Progenitor cell of endocrine pancreas (in vitro differentiated cells): ENCODE measurements at regions not wholly inside any gene's neighbourhood (a gene's known extent, or its start where the extent isn't known, plus 50 kb on each side); places are given as distances from the start of the nearest gene placed in this dataset.
"Not testable (repeated sequence)": the region's sequence is repeated elsewhere in the genome, so short reads cannot be mapped to it uniquely, and the experiment has no call there.

Source experiments
- DNase-seq: peaks from one replicate; pipeline ENCODE4 v3.0.0; 2021; ENCODE audit warnings: low spot score; ENCODE audit not compliant: unreplicated experiment
- H3K27ac Mint-ChIP-seq: 2 replicates; pipeline ENCODE4 v1.8.0; 2021; ENCODE audit warnings: mild to moderate bottlenecking, moderate library complexity, mixed read lengths
- H3K27me3 Mint-ChIP-seq: 2 replicates; pipeline ENCODE4 v1.8.0; 2021; ENCODE audit warnings: mixed read lengths
- H3K36me3 Mint-ChIP-seq: 2 replicates; pipeline ENCODE4 v1.8.0; 2022; ENCODE audit warnings: mixed read lengths; ENCODE audit not compliant: insufficient read depth
- H3K4me1 Mint-ChIP-seq: 2 replicates; pipeline ENCODE4 v1.8.0; 2021; ENCODE audit warnings: low read depth, mixed read lengths
- H3K4me3 Mint-ChIP-seq: 2 replicates; pipeline ENCODE4 v1.8.0; 2021; ENCODE audit warnings: low read depth, mild to moderate bottlenecking, moderate library complexity, mixed read lengths
- H3K9me3 Mint-ChIP-seq: 2 replicates; pipeline ENCODE4 v1.8.0; 2021; ENCODE audit warnings: low read depth, mixed read lengths
- CTCF ChIP-seq: fragments of 200-600 bp; sonication (generic); IDR thresholded peaks from one replicate; pipeline ENCODE4 v1.5.0; 2021; ENCODE audit warnings: antibody characterized with exemption, mild to moderate bottlenecking; ENCODE audit not compliant: unreplicated experiment

- Mint-ChIP-seq H3K27me3 (peaks cover 2% of the 10 kb centered on the region), H3K9me3 (peaks cover 4% of the 10 kb centered on the region), H3K36me3 (no peaks in the 10 kb centered on the region), H3K4me3 (no peak overlapping the region), H3K4me1 (no peaks in the 10 kb centered on the region), H3K27ac (no peak overlapping the region)
- TF ChIP-seq CTCF = no peak
- no peak for DNase-seq
These were observed 79.8 kb upstream of the SEL1L start for GRCh38 chr14:81613341-81614045.

- not testable (repeated sequence) for DNase-seq, H3K4me1 Mint-ChIP-seq, H3K27ac Mint-ChIP-seq, H3K27me3 Mint-ChIP-seq, H3K9me3 Mint-ChIP-seq, H3K4me3 Mint-ChIP-seq, H3K36me3 Mint-ChIP-seq
These were observed 80.6 kb upstream of the SEL1L start for GRCh38 chr14:81614302-81614701.

- no peak overlapping the region for H3K4me3 Mint-ChIP-seq
- H3K36me3 Mint-ChIP-seq = no peaks in the 10 kb centered on the region
- H3K9me3 Mint-ChIP-seq = peaks cover under 1% of the 10 kb centered on the region
- DNase-seq = no peak
- no peaks in the 10 kb centered on the region for H3K27me3 Mint-ChIP-seq
- H3K4me1 Mint-ChIP-seq = peaks cover 3% of the 10 kb centered on the region
- H3K27ac Mint-ChIP-seq = no peak overlapping the region
- no peak for TF ChIP-seq CTCF
These were observed 85.0 kb upstream of the SEL1L start for GRCh38 chr14:81618695-81619094.

- H3K36me3 Mint-ChIP-seq = no peaks in the 10 kb centered on the region
- no peak for DNase-seq
- H3K9me3 Mint-ChIP-seq = no peaks in the 10 kb centered on the region
- peaks cover 3% of the 10 kb centered on the region for H3K4me1 Mint-ChIP-seq
- H3K27ac Mint-ChIP-seq = no peak overlapping the region
- TF ChIP-seq CTCF = no peak
- no peaks in the 10 kb centered on the region for H3K27me3 Mint-ChIP-seq
- H3K4me3 Mint-ChIP-seq = no peak overlapping the region
These were observed 86.2 kb upstream of the SEL1L start for GRCh38 chr14:81619816-81620215.

- H3K36me3 Mint-ChIP-seq, H3K27ac Mint-ChIP-seq, DNase-seq, H3K4me1 Mint-ChIP-seq, H3K9me3 Mint-ChIP-seq, H3K4me3 Mint-ChIP-seq, H3K27me3 Mint-ChIP-seq: not testable (repeated sequence)
These were observed 90.2 kb upstream of the SEL1L start for GRCh38 chr14:81623771-81624396.

GRCh38 chr14:81625343-81625742, 91.7 kb upstream of the SEL1L start:
- Mint-ChIP-seq H3K4me3 (no peak overlapping the region), H3K4me1 (peaks cover 8% of the 10 kb centered on the region), H3K27ac (no peak overlapping the region), H3K9me3 (no peaks in the 10 kb centered on the region), H3K27me3 (no peaks in the 10 kb centered on the region), H3K36me3 (no peaks in the 10 kb centered on the region)
- no peak for DNase-seq
- peak; percentile 65 for TF ChIP-seq CTCF
